HG03442 (cell line): ENCODE measurements at regions not wholly inside any gene's neighbourhood (a gene's known extent, or its start where the extent isn't known, plus 50 kb on each side); places are given as distances from the start of the nearest gene placed in this dataset.
A peak's percentile ranks its signal among the peaks of the same experiment; 100 is the strongest.

Source experiments
- ATAC-seq: cut with Tn5 transposase; IDR thresholded peaks from one replicate; pipeline ENCODE4 v1.9.1; 2021; ENCODE audit warnings: mild to moderate bottlenecking, moderate library complexity; ENCODE audit not compliant: unreplicated experiment

DNA sequence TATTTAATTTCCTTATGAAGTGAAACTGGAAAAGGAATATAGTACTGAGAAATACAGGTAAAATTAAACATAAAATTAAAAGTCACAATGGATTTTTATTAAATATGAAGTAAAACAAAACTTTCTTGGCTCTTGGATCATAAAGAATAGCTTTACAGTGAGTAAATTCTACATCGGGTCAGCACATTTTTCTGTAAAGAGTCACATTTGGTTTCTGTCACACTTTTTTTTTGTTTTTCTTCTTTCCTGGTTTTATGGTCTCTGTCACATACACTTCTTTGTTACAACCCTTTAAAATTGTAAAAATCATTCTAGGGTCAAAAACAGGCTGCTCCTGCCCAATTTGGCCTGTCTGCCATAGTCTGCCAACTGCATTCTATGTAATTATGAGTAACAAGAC lies 254.4 kb upstream of the POU3F2 start:
- no peak for ATAC-seq

GRCh38 chr6:98581705-98582104 lies 252.7 kb upstream of the POU3F2 start:
- no peak for ATAC-seq

GRCh38 chr6:98583506-98583905 lies 250.9 kb upstream of the POU3F2 start:
- no peak for ATAC-seq

DNA sequence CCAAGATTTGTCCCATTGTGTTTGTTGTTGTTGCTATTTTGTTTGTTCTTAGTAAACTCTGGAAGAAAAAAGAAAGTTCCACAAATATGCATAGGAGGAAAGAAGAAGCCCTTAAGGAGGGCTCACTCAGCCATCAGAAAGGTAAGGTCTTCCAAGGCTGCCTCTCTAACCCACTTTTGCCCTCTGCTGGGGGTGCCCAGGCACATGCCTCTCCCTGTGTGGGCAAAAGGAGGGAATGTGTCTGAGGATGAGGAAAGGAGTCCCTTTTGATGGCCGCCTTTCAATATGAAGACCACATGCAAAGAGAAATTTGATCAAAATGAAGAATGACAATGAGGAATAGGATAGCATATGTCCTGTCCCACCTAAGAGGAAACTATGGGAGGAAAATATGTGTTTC lies 248.2 kb upstream of the POU3F2 start:
- no peak for ATAC-seq

DNA sequence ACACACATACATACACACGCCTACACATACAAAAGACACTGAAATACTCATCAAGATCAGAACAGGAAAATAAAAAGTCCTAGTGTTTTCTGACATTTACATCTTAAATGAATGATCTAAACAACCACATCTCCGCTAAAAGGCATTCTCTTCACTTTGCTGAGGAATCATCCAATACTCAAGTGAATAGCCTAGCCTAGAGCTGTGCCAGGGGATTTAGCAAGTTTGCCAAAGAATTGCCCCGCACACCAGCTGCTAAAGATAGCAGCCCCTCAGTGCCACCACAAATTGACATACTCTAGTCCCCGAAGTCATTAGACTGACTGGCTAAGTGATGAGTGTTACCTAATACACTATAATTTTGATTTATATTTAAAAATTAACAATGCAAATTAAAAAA lies 246.8 kb upstream of the POU3F2 start:
- no peak for ATAC-seq

GRCh38 chr6:98589536-98589935 lies 244.8 kb upstream of the POU3F2 start:
- ATAC-seq, result no peak

GRCh38 chr6:98590136-98590681 lies 244.2 kb upstream of the POU3F2 start:
- ATAC-seq, result no peak

GRCh38 chr6:98590997-98591396 lies 243.4 kb upstream of the POU3F2 start:
- no peak for ATAC-seq

DNA sequence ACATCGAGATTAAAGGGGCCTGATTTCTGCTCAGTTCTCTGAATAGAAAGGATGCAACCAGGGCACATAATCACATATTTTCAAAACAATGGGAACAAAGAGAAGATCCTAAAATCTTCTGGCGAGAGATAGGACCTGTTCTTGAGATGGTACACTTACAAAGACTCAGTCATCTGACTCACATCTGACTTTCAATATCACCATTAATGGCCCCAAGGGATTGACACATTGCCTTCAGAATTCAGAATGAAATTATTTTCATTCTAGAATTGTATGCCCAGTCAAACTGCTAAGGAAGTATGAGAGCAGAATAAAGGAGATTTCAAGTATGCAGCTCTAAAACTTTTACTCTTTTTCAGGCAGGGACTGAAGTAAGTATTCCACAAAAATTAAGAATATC lies 240.7 kb upstream of the POU3F2 start:
- peak; percentile 68 for ATAC-seq

DNA sequence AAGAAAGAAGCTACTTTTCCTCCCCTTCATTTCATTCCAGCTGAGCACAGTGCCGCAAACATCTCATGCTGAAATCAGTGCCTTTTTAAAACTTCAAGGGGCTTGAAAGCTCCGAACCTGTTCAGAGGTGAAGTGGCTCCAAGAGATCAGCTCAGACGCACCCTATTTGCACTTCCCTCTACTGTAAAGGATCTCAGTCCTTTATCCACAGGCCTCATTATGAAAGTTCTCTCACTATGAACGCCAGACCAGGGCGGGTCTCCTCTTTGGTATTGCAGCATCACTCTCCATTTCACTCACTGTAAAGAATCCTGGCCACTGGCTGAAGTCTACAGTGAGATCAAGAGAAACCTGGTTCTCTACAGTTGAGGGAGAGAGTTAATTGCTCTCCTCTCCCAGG lies 232.7 kb upstream of the POU3F2 start:
- no peak for ATAC-seq

GRCh38 chr6:98605705-98606104 lies 228.7 kb upstream of the POU3F2 start:
- ATAC-seq, result no peak

DNA sequence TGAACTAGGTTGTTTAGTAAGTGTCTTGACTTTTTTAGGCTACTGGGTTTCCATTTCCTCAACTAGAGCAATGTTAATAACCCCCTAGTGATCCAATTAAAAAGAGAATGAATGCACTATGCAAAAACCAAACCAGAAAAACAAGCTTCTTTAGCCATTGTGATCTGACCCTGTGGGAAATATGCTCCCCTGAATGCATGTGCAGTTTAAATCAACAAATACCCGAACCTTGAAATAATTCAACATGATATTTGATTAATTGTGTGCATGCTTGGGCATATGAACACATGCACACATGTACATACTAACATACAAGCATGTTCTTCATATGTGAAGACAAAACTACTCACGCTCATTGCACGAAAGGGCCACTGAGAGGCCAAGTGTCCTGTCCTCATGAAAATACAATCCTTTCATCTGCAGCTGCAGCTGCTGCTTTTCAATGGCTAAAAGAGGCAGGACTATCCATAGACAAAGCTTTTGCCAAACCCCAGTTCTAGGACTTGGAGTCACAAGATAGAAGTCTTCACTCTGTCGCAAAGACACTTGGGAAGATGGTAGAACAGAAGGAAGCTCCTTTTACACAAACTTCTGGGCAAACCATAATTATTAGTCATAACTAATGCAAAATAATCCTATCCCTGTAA lies 207.1 kb upstream of the POU3F2 start:
- ATAC-seq, result no peak

- no peak for ATAC-seq
These were observed 200.5 kb upstream of the POU3F2 start for GRCh38 chr6:98633886-98634285.

- no peak for ATAC-seq
These were observed 199.8 kb upstream of the POU3F2 start for GRCh38 chr6:98634569-98634968.

- no peak for ATAC-seq
These were observed 199.2 kb upstream of the POU3F2 start for GRCh38 chr6:98635191-98635590.

GRCh38 chr6:98636941-98637340 lies 197.4 kb upstream of the POU3F2 start:
- ATAC-seq, result no peak

GRCh38 chr6:98639089-98639635 lies 195.2 kb upstream of the POU3F2 start:
- no peak for ATAC-seq

GRCh38 chr6:98640366-98640765 lies 194.0 kb upstream of the POU3F2 start:
- ATAC-seq, result no peak

- ATAC-seq, result no peak
These were observed 192.2 kb upstream of the POU3F2 start for GRCh38 chr6:98641949-98642719.

GRCh38 chr6:98644063-98644462 lies 190.3 kb upstream of the POU3F2 start:
- no peak for ATAC-seq

DNA sequence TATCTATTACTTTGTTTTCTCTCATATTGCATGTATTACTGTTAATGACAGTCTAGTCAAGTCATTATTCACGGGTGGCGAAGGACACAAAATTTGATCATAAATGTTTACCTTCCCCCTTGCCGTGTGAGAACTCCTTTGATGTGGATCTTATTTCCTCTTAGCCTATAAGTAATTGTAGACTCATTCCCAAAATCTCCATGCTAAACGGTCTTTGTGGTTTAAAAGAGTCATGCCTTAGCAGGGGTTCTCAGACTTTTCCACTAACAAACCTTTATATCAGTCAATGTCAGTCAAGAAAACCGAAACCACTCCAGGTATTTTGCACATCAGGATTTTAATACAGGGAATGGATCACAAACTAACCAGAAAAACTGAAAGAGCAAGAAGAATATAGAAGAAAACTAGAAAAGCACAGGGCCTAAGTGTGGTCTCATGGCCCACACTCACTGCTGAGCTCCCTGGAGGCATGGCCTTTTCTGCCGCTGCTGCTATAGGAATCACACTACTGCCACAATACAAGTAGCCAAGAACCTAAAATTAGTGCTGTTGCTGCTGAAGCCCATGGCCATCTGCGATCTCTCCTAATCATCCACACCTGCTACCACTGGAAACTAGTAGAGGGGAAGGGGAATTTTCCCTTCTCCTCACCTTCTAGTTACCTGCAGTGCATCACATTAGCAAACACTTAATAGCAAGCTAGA lies 186.0 kb upstream of the POU3F2 start:
- no peak for ATAC-seq
